ENCODE measurements at regions not wholly inside any gene's neighbourhood (a gene's known extent, or its start where the extent isn't known, plus 50 kb on each side); places are given as distances from the start of the nearest gene placed in this dataset.
"Not testable (repeated sequence)": the region's sequence is repeated elsewhere in the genome, so short reads cannot be mapped to it uniquely, and the experiment has no call there.

GRCh38 chr6:137560184-137560563, 66.0 kb upstream of the OLIG3 start:
- TF ChIP-seq CTCF (conservative IDR thresholded peaks at IDR 0.05; ENCODE audit: low read depth, low read length), result no peak
- no peak overlapping the region for H3K4me3 ChIP-seq (ENCODE audit: low read depth, low read length)

GRCh38 chr6:137568067-137568466, 73.9 kb upstream of the OLIG3 start:
- no peak for DNase-seq (ENCODE audit: low read depth)
- TF ChIP-seq CTCF (conservative IDR thresholded peaks at IDR 0.05; ENCODE audit: low read depth, low read length), result no peak
- no peak overlapping the region for H3K4me3 ChIP-seq (ENCODE audit: low read depth, low read length)

More at GRCh38 chr6:137560184-137560563, 66.0 kb upstream of the OLIG3 start:
- no peak for DNase-seq (ENCODE audit: low read depth)

DNA sequence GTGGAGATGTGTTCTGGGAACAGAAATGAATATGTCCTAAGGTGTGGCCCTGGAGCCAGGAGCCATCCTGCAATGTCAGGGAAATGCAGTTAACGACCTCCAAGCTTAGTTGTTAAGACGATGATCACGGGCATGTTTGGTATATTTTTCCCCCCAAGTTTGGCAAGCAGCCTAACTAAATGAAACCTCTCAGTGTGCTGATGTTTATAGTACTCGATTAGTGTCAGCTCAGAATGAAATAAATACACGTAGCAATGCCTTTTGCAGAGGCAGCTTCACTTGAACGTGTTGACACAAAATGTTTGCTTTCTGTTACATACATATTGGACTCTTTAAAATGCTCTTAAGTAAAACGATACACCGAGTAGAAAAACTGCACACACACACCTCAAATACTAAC, 76.2 kb upstream of the OLIG3 start:
- TF ChIP-seq CTCF (conservative IDR thresholded peaks at IDR 0.05; ENCODE audit: low read depth, low read length), result no peak

DNA sequence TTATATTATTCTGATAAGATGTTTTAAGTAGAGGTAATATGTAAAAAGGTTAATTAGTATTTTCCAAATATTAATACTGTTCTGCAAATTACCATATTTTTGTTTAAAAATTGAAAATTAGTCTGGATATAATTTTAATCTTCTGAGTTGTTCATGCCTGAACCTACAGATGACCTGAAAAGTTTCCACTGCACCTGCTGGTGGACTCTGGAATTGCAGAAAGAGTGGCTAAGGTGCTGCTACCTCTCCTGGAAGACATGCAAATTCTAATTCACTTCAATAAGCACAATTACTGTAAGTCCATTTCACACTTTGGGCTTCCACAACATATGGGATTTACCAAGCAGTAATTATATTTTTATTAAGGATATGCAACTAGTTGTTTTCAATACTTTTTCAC, 77.7 kb upstream of the OLIG3 start:
- TF ChIP-seq CTCF (conservative IDR thresholded peaks at IDR 0.05; ENCODE audit: low read depth, low read length), result peak; percentile 72
- H3K4me3 ChIP-seq (ENCODE audit: low read depth, low read length), result no peak overlapping the region
- peak; percentile 45 for DNase-seq (ENCODE audit: low read depth)

More for the DNA sequence above, 76.2 kb upstream of the OLIG3 start:
- H3K4me3 ChIP-seq (ENCODE audit: low read depth, low read length), result no peak overlapping the region
- peak; percentile 5 for DNase-seq (ENCODE audit: low read depth)

DNA sequence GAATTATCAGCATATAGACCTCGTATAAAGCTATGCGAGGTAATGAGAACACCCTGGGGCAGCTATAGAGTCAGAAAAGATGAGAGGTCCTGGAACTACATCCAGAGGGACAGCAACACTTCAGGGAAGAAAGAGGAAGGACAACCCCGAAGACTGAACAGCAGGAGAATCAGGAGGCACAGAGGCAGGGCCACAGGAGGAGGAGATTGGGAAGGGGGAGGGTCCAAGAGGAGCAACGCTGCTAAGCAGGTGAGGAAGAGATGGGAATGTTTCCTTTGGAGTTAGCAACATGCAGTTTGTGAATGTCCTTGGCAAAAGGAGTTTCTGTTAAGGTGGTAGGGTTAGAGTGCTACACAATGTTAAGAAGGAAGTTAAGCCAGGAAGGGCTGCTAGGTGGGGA, 79.5 kb upstream of the OLIG3 start:
- TF ChIP-seq CTCF (conservative IDR thresholded peaks at IDR 0.05; ENCODE audit: low read depth, low read length), result no peak
- no peak overlapping the region for H3K4me3 ChIP-seq (ENCODE audit: low read depth, low read length)
- DNase-seq (ENCODE audit: low read depth), result no peak

DNA sequence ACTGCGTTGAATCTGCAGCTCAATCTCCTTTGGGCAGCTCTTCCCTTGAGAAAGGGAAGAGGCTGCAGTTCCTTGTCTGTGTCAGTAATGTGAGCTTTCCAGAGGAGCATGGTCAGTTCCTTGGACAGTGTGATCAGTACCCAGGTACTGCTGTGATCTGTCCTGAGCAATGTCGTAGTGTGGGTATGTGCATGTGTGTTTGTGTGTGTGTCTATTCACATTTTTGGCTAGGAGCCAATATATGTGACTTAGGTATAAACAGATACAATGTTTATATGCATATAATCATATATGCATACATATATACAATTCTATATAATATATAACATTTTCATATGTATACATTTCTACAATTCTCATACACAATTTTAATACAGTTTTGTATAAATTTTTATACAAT, 85.4 kb upstream of the OLIG3 start:
- DNase-seq (ENCODE audit: low read depth), result no peak
- H3K4me3 ChIP-seq (ENCODE audit: low read depth, low read length), result no peak overlapping the region
- TF ChIP-seq CTCF (conservative IDR thresholded peaks at IDR 0.05; ENCODE audit: low read depth, low read length), result no peak

- no peak overlapping the region for H3K4me3 ChIP-seq (ENCODE audit: low read depth, low read length)
- no peak for DNase-seq (ENCODE audit: low read depth)
- TF ChIP-seq CTCF (conservative IDR thresholded peaks at IDR 0.05; ENCODE audit: low read depth, low read length), result no peak
Measured at GRCh38 chr6:137581019-137581707, 87.0 kb upstream of the OLIG3 start.

DNA sequence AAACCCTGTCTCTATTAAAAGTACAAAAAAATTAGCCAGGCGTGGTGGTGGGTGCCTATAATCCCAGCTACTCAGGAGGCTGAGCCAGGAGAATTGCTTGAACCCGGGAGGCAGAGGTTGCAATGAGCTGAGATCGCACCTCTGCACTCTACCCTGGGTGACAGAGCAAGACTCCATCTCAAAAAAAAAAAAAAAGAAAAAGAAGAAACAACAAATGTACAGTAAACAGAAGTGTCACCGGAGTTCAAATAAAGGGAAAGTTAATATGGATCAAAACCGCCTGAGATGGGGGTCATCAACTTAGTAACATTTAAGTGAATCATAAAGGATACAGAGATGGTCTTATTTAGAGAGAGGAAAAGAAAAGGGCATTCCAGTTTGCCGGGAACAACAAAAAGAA, 89.3 kb upstream of the OLIG3 start:
- DNase-seq (ENCODE audit: low read depth), result not testable (repeated sequence)

More for the DNA sequence above, 89.3 kb upstream of the OLIG3 start:
- not testable (repeated sequence) for H3K4me3 ChIP-seq (ENCODE audit: low read depth, low read length)
